OCI-LY7 (cell line): ENCODE measurements at regions not wholly inside any gene's neighbourhood (a gene's known extent, or its start where the extent isn't known, plus 50 kb on each side); places are given as distances from the start of the nearest gene placed in this dataset.

Source experiments
- BruUV-seq: library from RNA; stranded (reverse); fragments of 400-500 nt; replicated peaks from 2 replicates; lab custom pipeline; 2021; lab: Mats Ljungman, UMichigan
- CTCF ChIA-PET: fragments of 300-600 bp; sonication (Branson Sonifier 250); formaldehyde crosslinking; loops from one replicate; lab custom pipeline; 2022; ENCODE audit warnings: antibody characterized with exemption; ENCODE audit not compliant: unreplicated experiment; lab: Charles Lee
- POLR2A ChIA-PET: fragments of 300-600 bp; sonication (Branson Sonifier 250); formaldehyde crosslinking; loops from one replicate; lab custom pipeline; 2022; ENCODE audit warnings: antibody characterized with exemption; lab: Charles Lee
- DNase-seq: peaks from one replicate; pipeline ENCODE4 v3.0.0-alpha.2; 2015; ENCODE audit warnings: low spot score
- H2AFZ ChIP-seq: fragments of 200-600 bp; sonication (generic), shearing (Covaris generic); 2 replicates; pipeline ENCODE4 v1.6.1; 2014; ENCODE audit warnings: mild to moderate bottlenecking, antibody characterized with exemption, low read length, moderate library complexity
- H3K27ac ChIP-seq: fragments of 200-600 bp; sonication (generic); 2 replicates; pipeline ENCODE4 v1.5.1; 2014; ENCODE audit warnings: mixed run types, low read depth, mild to moderate bottlenecking, moderate library complexity, low read length, inconsistent platforms; ENCODE audit not compliant: poor library complexity, severe bottlenecking
- H3K36me3 ChIP-seq: fragments of 200-600 bp; sonication (generic); 2 replicates; pipeline ENCODE4 v1.6.1; 2014; ENCODE audit warnings: mild to moderate bottlenecking, antibody characterized with exemption, low read length, moderate library complexity, mixed read lengths; ENCODE audit not compliant: insufficient read depth
- H3K4me1 ChIP-seq: fragments of 200-600 bp; sonication (generic); 2 replicates; pipeline ENCODE4 v1.5.1; 2014; ENCODE audit warnings: mild to moderate bottlenecking, low read length; ENCODE audit not compliant: insufficient read depth, poor library complexity, severe bottlenecking
- H3K4me2 ChIP-seq: fragments of 200-600 bp; sonication (generic); 2 replicates; pipeline ENCODE4 v1.6.1; 2014; ENCODE audit warnings: mild to moderate bottlenecking, low read length
- H3K4me3 ChIP-seq: fragments of 200-600 bp; sonication (generic); 2 replicates; pipeline ENCODE4 v1.5.1; 2014; ENCODE audit warnings: mild to moderate bottlenecking, low read depth, low read length; ENCODE audit not compliant: poor library complexity, severe bottlenecking
- H3K79me2 ChIP-seq: fragments of 200-600 bp; sonication (generic); 2 replicates; pipeline ENCODE4 v1.6.1; 2016; ENCODE audit warnings: low read depth, mild to moderate bottlenecking, low read length, moderate library complexity, mixed read lengths; ENCODE audit not compliant: insufficient read depth
- H3K9me2 ChIP-seq: fragments of 200-600 bp; sonication (generic); 2 replicates; pipeline ENCODE4 v1.6.1; 2016; ENCODE audit warnings: mild to moderate bottlenecking, low read length, mixed read lengths; ENCODE audit not compliant: insufficient read depth
- H3K9me3 ChIP-seq: fragments of 200-600 bp; sonication (generic); 2 replicates; pipeline ENCODE4 v1.6.1; 2014; ENCODE audit warnings: mild to moderate bottlenecking, mixed run types, low read length, mixed read lengths
- H4K20me1 ChIP-seq: fragments of 200-600 bp; sonication (generic); 2 replicates; pipeline ENCODE4 v1.6.1; 2014; ENCODE audit warnings: mild to moderate bottlenecking, antibody characterized with exemption, low read length, moderate library complexity, mixed read lengths; ENCODE audit not compliant: insufficient read depth
- EZH2phosphoT487 ChIP-seq: fragments of 200-600 bp; sonication (generic); IDR thresholded peaks from 2 replicates; pipeline ENCODE4 v1.6.1; 2018; ENCODE audit warnings: low read depth, borderline replicate concordance, mild to moderate bottlenecking, mixed run types, antibody characterized with exemption, low read length, moderate library complexity, mixed read lengths
- intact Hi-C: fragments of 100-400 bp; cut with micrococcal nuclease; formaldehyde crosslinking; loops from one replicate; pipeline ENCODE4 v1.10.0; 2022; ENCODE audit not compliant: unreplicated experiment
- TF ChIP-seq, protein P1 (sequence below): fragments of 200-600 bp; sonication (generic); conservative IDR thresholded peaks from 2 replicates; pipeline ENCODE4 v1.5.1; 2014; ENCODE audit warnings: mild to moderate bottlenecking, antibody characterized with exemption, low read length, moderate library complexity, mixed read lengths

- H3K9me2 ChIP-seq: no peaks in the 10 kb centered on the region
- TF ChIP-seq, protein P1, sequence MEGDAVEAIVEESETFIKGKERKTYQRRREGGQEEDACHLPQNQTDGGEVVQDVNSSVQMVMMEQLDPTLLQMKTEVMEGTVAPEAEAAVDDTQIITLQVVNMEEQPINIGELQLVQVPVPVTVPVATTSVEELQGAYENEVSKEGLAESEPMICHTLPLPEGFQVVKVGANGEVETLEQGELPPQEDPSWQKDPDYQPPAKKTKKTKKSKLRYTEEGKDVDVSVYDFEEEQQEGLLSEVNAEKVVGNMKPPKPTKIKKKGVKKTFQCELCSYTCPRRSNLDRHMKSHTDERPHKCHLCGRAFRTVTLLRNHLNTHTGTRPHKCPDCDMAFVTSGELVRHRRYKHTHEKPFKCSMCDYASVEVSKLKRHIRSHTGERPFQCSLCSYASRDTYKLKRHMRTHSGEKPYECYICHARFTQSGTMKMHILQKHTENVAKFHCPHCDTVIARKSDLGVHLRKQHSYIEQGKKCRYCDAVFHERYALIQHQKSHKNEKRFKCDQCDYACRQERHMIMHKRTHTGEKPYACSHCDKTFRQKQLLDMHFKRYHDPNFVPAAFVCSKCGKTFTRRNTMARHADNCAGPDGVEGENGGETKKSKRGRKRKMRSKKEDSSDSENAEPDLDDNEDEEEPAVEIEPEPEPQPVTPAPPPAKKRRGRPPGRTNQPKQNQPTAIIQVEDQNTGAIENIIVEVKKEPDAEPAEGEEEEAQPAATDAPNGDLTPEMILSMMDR: no peak
- no peak for TF ChIP-seq EZH2phosphoT487
- intact Hi-C loops: no loop called here
- H3K36me3 ChIP-seq: no peaks in the 10 kb centered on the region
- BruUV-seq: no TSS peak
- ChIA-PET CTCF (no interaction called here), POLR2A (no interaction called here)
- H3K9me3 ChIP-seq: no peaks in the 10 kb centered on the region
- no peaks in the 10 kb centered on the region for H3K4me1 ChIP-seq
- H4K20me1 ChIP-seq: no peaks in the 10 kb centered on the region
- H3K4me2 ChIP-seq: no peak overlapping the region
- no peak overlapping the region for H3K4me3 ChIP-seq
- no peak overlapping the region for H3K27ac ChIP-seq
- DNase-seq: no peak
- no peak overlapping the region for H2AFZ ChIP-seq
- no peaks in the 10 kb centered on the region for H3K79me2 ChIP-seq
Observed at GRCh38 chr5:34411470-34412346, 244.4 kb upstream of the RAI14 start.

DNA sequence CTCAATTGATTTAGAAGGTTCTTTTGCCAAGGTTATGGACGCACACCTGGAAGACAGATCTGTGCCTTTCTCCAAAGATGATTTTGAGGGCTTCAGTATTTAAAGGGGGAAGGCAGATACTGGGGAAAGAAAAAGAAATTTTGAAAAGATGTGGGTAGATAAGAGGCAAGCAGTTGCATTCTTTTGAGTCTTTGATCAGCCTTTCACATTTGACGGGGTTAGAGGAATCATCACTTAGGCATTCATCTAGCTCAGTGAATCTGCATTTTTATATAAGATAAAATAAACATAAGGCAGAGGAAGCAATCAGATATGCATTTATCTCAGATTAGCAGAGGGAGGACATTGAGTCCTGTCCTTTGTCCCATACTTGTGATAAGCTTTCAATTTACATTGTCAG lies 243.4 kb upstream of the RAI14 start:
- Histone ChIP-seq H3K27ac (no peak overlapping the region), H3K9me2 (no peaks in the 10 kb centered on the region), H3K79me2 (no peaks in the 10 kb centered on the region), H3K4me1 (no peaks in the 10 kb centered on the region), H2AFZ (no peak overlapping the region), H3K9me3 (no peaks in the 10 kb centered on the region), H3K36me3 (no peaks in the 10 kb centered on the region), H4K20me1 (no peaks in the 10 kb centered on the region), H3K4me2 (no peak overlapping the region), H3K4me3 (no peak overlapping the region)
- intact Hi-C loops: no loop called here
- TF ChIP-seq, protein P1: no peak
- TF ChIP-seq EZH2phosphoT487: no peak
- no TSS peak for BruUV-seq
- ChIA-PET CTCF (no interaction called here), POLR2A (no interaction called here)
- no peak for DNase-seq
